SK-N-SH (cell line): ENCODE measurements at regions not wholly inside any gene's neighbourhood (a gene's known extent, or its start where the extent isn't known, plus 50 kb on each side); places are given as distances from the start of the nearest gene placed in this dataset.
"Not testable (repeated sequence)": the region's sequence is repeated elsewhere in the genome, so short reads cannot be mapped to it uniquely, and the experiment has no call there.

Source experiments
- CTCF ChIP-seq: fragments of 200-600 bp; sonication (generic); IDR thresholded peaks from 2 replicates; pipeline ENCODE4 v1.6.1; 2017; ENCODE audit warnings: antibody characterized with exemption, mild to moderate bottlenecking, moderate library complexity
- MAX ChIP-seq: IDR thresholded peaks from 2 replicates; pipeline ENCODE4 v1.4.0; 2012; ENCODE audit warnings: low read depth
- RAD21 ChIP-seq: IDR thresholded peaks from 2 replicates; pipeline ENCODE4 v1.6.1; 2012; ENCODE audit warnings: mild to moderate bottlenecking, low read length
- YY1 ChIP-seq: IDR thresholded peaks from 2 replicates; pipeline ENCODE4 v1.4.0; 2012; ENCODE audit warnings: low read depth, mild to moderate bottlenecking

- not testable (repeated sequence) for TF ChIP-seq YY1, CTCF, RAD21, MAX
Measured at GRCh38 chr4:9577869-9578268, 133.7 kb downstream of the DEFB131A start.
